CD14-positive monocyte (primary cell): ENCODE measurements at regions not wholly inside any gene's neighbourhood (a gene's known extent, or its start where the extent isn't known, plus 50 kb on each side); places are given as distances from the start of the nearest gene placed in this dataset.

Experiments
- DNase-seq, 3 donors: peaks; one replicate each; pipeline ENCODE4 v3.0.0-alpha.2; 2011 to 2022
- H2AFZ ChIP-seq: 2 replicates; pipeline ENCODE4 v1.6.0; 2012; ENCODE audit warnings: mild to moderate bottlenecking, low read depth, low read length, inconsistent platforms; ENCODE audit not compliant: insufficient read depth, poor library complexity, severe bottlenecking
- H3K27ac ChIP-seq, 2 donors: 1 replicate in 1 of 2; 2 replicates in 1 of 2; pipeline ENCODE4 v1.5.1; 2012 to 2013; ENCODE audit warnings: low read length in 2 of 2, control low read depth in 1 of 2, inconsistent platforms in 1 of 2, low read depth in 1 of 2, mild to moderate bottlenecking in 1 of 2
- H3K27me3 ChIP-seq, 2 donors: one replicate each; pipeline versions ENCODE4 v1.6.0 to v1.6.1; 2011 to 2013; ENCODE audit warnings: low read length in 2 of 2; ENCODE audit not compliant: control insufficient read depth in 2 of 2, insufficient read depth in 2 of 2
- H3K36me3 ChIP-seq, 2 donors: replicated peaks in 1 of 2; 1 replicate in 1 of 2; 2 replicates in 1 of 2; pipeline versions ENCODE4 v1.5.1 to v1.6.1; 2012 to 2013; ENCODE audit warnings: low read length in 2 of 2, control low read depth in 1 of 2, inconsistent platforms in 1 of 2, mild to moderate bottlenecking in 1 of 2; ENCODE audit not compliant: insufficient read depth in 2 of 2, control insufficient read depth in 1 of 2
- H3K4me1 ChIP-seq, 2 donors: 1 replicate in 1 of 2; 2 replicates in 1 of 2; pipeline versions ENCODE4 v1.5.1 to v1.6.1; 2012 to 2013; ENCODE audit warnings: low read length in 2 of 2, control low read depth in 1 of 2, inconsistent platforms in 1 of 2, mild to moderate bottlenecking in 1 of 2, moderate library complexity in 1 of 2; ENCODE audit not compliant: insufficient read depth in 2 of 2, control insufficient read depth in 1 of 2
- H3K4me2 ChIP-seq: replicated peaks from 2 replicates; pipeline ENCODE3; 2012; ENCODE audit warnings: low read length, moderate library complexity, mild to moderate bottlenecking; ENCODE audit not compliant: poor library complexity, severe bottlenecking; ENCODE audit errors: extremely low read depth
- H3K4me3 ChIP-seq, 3 experiments: fragments of 200-600 bp in 1 of 3; sonication (generic) in 1 of 3; replicated peaks in 1 of 3; 1 replicate in 2 of 3; 2 replicates in 1 of 3; pipeline ENCODE4 v1.5.1; 2011 to 2013; ENCODE audit warnings: low read length in 3 of 3, mild to moderate bottlenecking in 3 of 3, control low read depth in 2 of 3, low read depth in 2 of 3, inconsistent platforms in 1 of 3, moderate library complexity in 1 of 3
- H3K79me2 ChIP-seq: 2 replicates; pipeline ENCODE4 v1.6.0; 2012; ENCODE audit warnings: mild to moderate bottlenecking, control low read depth, inconsistent platforms, low read length, moderate library complexity; ENCODE audit not compliant: insufficient read depth
- H3K9ac ChIP-seq: 2 replicates; pipeline ENCODE4 v1.6.0; 2017; ENCODE audit warnings: low read length, mild to moderate bottlenecking; ENCODE audit not compliant: insufficient read depth, poor library complexity, severe bottlenecking
- H3K9me3 ChIP-seq, 2 donors: replicated peaks in 1 of 2; 1 replicate in 1 of 2; 2 replicates in 1 of 2; pipeline versions ENCODE4 v1.5.1 to v1.6.1; 2012 to 2013; ENCODE audit warnings: low read length in 2 of 2, control low read depth in 1 of 2; ENCODE audit not compliant: control insufficient read depth in 1 of 2, insufficient read depth in 1 of 2
- H4K20me1 ChIP-seq: 2 replicates; pipeline ENCODE4 v1.6.0; 2012; ENCODE audit warnings: mild to moderate bottlenecking, low read length, control low read depth, moderate library complexity; ENCODE audit not compliant: insufficient read depth
- H3K27ac Mint-ChIP-seq, 7 donors: one replicate each; pipeline ENCODE4 v1.8.0; 2020; ENCODE audit warnings: mild to moderate bottlenecking in 7 of 7, mixed read lengths in 7 of 7, moderate library complexity in 6 of 7, inconsistent platforms in 2 of 7
- H3K27me3 Mint-ChIP-seq, 3 donors: one replicate each; pipeline ENCODE4 v1.8.0; 2021 to 2022; ENCODE audit warnings: low read depth in 3 of 3, mild to moderate bottlenecking in 3 of 3, mixed read lengths in 3 of 3, moderate library complexity in 3 of 3, inconsistent platforms in 1 of 3
- H3K36me3 Mint-ChIP-seq, 2 donors: one replicate each; pipeline ENCODE4 v1.8.0; 2020; ENCODE audit warnings: mixed read lengths in 2 of 2, inconsistent platforms in 1 of 2, mild to moderate bottlenecking in 1 of 2
- H3K4me1 Mint-ChIP-seq: one replicate; pipeline ENCODE4 v1.8.0; 2020; ENCODE audit warnings: mild to moderate bottlenecking, mixed read lengths
- H3K4me3 Mint-ChIP-seq, 2 donors: one replicate each; pipeline ENCODE4 v1.8.0; 2020; ENCODE audit warnings: mild to moderate bottlenecking in 2 of 2, mixed read lengths in 2 of 2, moderate library complexity in 1 of 2
- H3K9me3 Mint-ChIP-seq, 7 donors: one replicate each; pipeline ENCODE4 v1.8.0; 2020 to 2022; ENCODE audit warnings: mixed read lengths in 7 of 7, mild to moderate bottlenecking in 6 of 7, moderate library complexity in 6 of 7, inconsistent platforms in 2 of 7
- WGBS: methylation state at CpG from one replicate; pipeline ENCODE4 v1.1.5; 2013; ENCODE audit warnings: missing lambda C conversion rate; ENCODE audit not compliant: insufficient coverage; 5-methylcytosine and 5-hydroxymethylcytosine counted together
- intact Hi-C, 2 donors: fragments of 100-400 bp; cut with micrococcal nuclease; formaldehyde crosslinking; loops; one replicate each; pipeline versions ENCODE4 v1.15.0 to v1.15.1; 2023
- TF ChIP-seq, protein P1 (sequence below): fragments of 200-600 bp; IDR thresholded peaks from one replicate; pipeline ENCODE4 v1.8.0; 2022; ENCODE audit warnings: antibody characterized with exemption, mild to moderate bottlenecking

DNA sequence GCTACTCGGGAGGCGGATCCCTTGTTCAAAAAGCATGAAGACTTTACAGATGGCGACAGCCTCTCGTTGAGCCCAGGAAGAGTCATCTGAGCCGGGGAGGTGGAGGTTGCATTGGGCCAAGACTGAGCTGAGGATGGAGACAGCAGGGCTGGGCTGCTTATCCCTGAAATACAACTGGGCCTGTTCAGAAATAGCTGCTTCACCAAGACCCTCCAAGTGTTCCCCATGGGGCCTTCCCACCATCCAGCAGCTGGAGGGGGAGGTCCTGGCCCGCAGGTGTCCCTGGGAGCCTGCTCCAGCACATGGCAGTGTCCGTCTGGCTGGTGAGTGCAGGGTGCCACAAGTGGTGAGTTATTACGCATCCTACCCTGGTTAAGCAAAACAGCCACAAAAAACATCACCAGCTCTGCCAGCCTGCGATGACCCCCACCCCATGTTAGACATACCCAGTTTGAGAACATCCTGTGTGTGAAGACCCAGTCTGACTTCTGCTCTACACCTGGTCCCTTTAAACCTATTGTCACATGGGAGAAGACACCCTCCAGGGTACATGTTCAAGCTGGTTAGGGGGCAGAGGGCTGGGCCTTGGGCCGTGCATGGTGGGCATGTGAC lies 93.1 kb upstream of the TMPRSS2 start:
- TF ChIP-seq, protein P1, sequence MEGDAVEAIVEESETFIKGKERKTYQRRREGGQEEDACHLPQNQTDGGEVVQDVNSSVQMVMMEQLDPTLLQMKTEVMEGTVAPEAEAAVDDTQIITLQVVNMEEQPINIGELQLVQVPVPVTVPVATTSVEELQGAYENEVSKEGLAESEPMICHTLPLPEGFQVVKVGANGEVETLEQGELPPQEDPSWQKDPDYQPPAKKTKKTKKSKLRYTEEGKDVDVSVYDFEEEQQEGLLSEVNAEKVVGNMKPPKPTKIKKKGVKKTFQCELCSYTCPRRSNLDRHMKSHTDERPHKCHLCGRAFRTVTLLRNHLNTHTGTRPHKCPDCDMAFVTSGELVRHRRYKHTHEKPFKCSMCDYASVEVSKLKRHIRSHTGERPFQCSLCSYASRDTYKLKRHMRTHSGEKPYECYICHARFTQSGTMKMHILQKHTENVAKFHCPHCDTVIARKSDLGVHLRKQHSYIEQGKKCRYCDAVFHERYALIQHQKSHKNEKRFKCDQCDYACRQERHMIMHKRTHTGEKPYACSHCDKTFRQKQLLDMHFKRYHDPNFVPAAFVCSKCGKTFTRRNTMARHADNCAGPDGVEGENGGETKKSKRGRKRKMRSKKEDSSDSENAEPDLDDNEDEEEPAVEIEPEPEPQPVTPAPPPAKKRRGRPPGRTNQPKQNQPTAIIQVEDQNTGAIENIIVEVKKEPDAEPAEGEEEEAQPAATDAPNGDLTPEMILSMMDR: no peak
- H3K79me2 ChIP-seq: no peaks in the 10 kb centered on the region
- Mint-ChIP-seq H3K27me3 (peaks cover 3 to 10% (median 9%) of the 10 kb centered on the region in 3 donors), H3K27ac (no peak overlapping the region), H3K4me3 (no peak overlapping the region), H3K9me3 (no peaks in the 10 kb centered on the region), H3K4me1 (peaks cover 8% of the 10 kb centered on the region), H3K36me3 (no peaks in the 10 kb centered on the region)
- intact Hi-C loops: no loop called here
- H3K27me3 ChIP-seq: no peaks in the 10 kb centered on the region
- no peak overlapping the region for H3K4me2 ChIP-seq
- no peaks in the 10 kb centered on the region for H4K20me1 ChIP-seq
- H3K27ac ChIP-seq: no peak overlapping the region
- no peaks in the 10 kb centered on the region for H3K9me3 ChIP-seq
- no peak overlapping the region for H2AFZ ChIP-seq
- WGBS: 80% methylated on average over 5 of the region's 10 CpGs
- no peaks in the 10 kb centered on the region for H3K36me3 ChIP-seq
- no peak overlapping the region for H3K9ac ChIP-seq
- DNase-seq: no peak
- H3K4me3 ChIP-seq: no peak overlapping the region
- no peaks in the 10 kb centered on the region for H3K4me1 ChIP-seq

- no peak overlapping the region for H3K9ac ChIP-seq
- H3K9me3 Mint-ChIP-seq: no peaks in the 10 kb centered on the region
- 85% methylated on average over 6 of the region's 9 CpGs for WGBS
- no peaks in the 10 kb centered on the region for H3K79me2 ChIP-seq
- no peaks in the 10 kb centered on the region for H3K4me1 ChIP-seq
- no peak overlapping the region for H3K27ac Mint-ChIP-seq
- no peaks in the 10 kb centered on the region for H3K36me3 Mint-ChIP-seq
- H3K27ac ChIP-seq: no peak overlapping the region
- no peaks in the 10 kb centered on the region for H4K20me1 ChIP-seq
- H3K27me3 Mint-ChIP-seq: peaks cover 4 to 9% (median 7%) of the 10 kb centered on the region in 3 donors
- TF ChIP-seq, protein P1: no peak
- H3K4me3 Mint-ChIP-seq: no peak overlapping the region
- H3K4me1 Mint-ChIP-seq: peaks cover 8% of the 10 kb centered on the region
- H3K9me3 ChIP-seq: no peaks in the 10 kb centered on the region
- no peak overlapping the region for H2AFZ ChIP-seq
- DNase-seq: no peak
- intact Hi-C loops: no loop called here
- no peak overlapping the region for H3K4me3 ChIP-seq
- no peaks in the 10 kb centered on the region for H3K27me3 ChIP-seq
- no peak overlapping the region for H3K4me2 ChIP-seq
- no peaks in the 10 kb centered on the region for H3K36me3 ChIP-seq
These were observed 92.6 kb upstream of the TMPRSS2 start for GRCh38 chr21:41600556-41600955.
